Glutamatergic neuron (in vitro differentiated cells): ENCODE measurements at regions not wholly inside any gene's neighbourhood (a gene's known extent, or its start where the extent isn't known, plus 50 kb on each side); places are given as distances from the start of the nearest gene placed in this dataset.

Experiments
- DNase-seq: peaks from one replicate; pipeline ENCODE4 v3.0.0; 2022
- H3K27ac Mint-ChIP-seq: one replicate; pipeline ENCODE4 v1.8.0; 2020; ENCODE audit warnings: mild to moderate bottlenecking, mixed read lengths, inconsistent platforms; ENCODE audit not compliant: unreplicated experiment
- H3K27me3 Mint-ChIP-seq: one replicate; pipeline ENCODE4 v1.8.0; 2020; ENCODE audit warnings: mild to moderate bottlenecking, moderate library complexity, mixed read lengths, inconsistent platforms; ENCODE audit not compliant: unreplicated experiment
- H3K36me3 Mint-ChIP-seq: one replicate; pipeline ENCODE4 v1.8.0; 2020; ENCODE audit warnings: mild to moderate bottlenecking, mixed read lengths, inconsistent platforms; ENCODE audit not compliant: unreplicated experiment
- H3K4me1 Mint-ChIP-seq: one replicate; pipeline ENCODE4 v1.8.0; 2020; ENCODE audit warnings: mild to moderate bottlenecking, low read depth, mixed read lengths, inconsistent platforms; ENCODE audit not compliant: unreplicated experiment
- H3K4me3 Mint-ChIP-seq: one replicate; pipeline ENCODE4 v1.8.0; 2020; ENCODE audit warnings: mild to moderate bottlenecking, mixed read lengths, inconsistent platforms; ENCODE audit not compliant: unreplicated experiment
- H3K9me3 Mint-ChIP-seq: one replicate; pipeline ENCODE4 v1.8.0; 2020; ENCODE audit warnings: mild to moderate bottlenecking, moderate library complexity, mixed read lengths, inconsistent platforms; ENCODE audit not compliant: unreplicated experiment
- TF ChIP-seq, protein P1 (sequence below): fragments of 200-600 bp; sonication (generic); IDR thresholded peaks from one replicate; pipeline ENCODE4 v1.5.0; 2021; ENCODE audit not compliant: partially characterized antibody, unreplicated experiment

- Mint-ChIP-seq H3K9me3 (peaks cover 2% of the 10 kb centered on the region), H3K27me3 (no peaks in the 10 kb centered on the region), H3K36me3 (no peaks in the 10 kb centered on the region), H3K4me3 (no peak overlapping the region), H3K4me1 (peaks cover 6% of the 10 kb centered on the region), H3K27ac (no peak overlapping the region)
- DNase-seq, result no peak
- TF ChIP-seq, protein P1, sequence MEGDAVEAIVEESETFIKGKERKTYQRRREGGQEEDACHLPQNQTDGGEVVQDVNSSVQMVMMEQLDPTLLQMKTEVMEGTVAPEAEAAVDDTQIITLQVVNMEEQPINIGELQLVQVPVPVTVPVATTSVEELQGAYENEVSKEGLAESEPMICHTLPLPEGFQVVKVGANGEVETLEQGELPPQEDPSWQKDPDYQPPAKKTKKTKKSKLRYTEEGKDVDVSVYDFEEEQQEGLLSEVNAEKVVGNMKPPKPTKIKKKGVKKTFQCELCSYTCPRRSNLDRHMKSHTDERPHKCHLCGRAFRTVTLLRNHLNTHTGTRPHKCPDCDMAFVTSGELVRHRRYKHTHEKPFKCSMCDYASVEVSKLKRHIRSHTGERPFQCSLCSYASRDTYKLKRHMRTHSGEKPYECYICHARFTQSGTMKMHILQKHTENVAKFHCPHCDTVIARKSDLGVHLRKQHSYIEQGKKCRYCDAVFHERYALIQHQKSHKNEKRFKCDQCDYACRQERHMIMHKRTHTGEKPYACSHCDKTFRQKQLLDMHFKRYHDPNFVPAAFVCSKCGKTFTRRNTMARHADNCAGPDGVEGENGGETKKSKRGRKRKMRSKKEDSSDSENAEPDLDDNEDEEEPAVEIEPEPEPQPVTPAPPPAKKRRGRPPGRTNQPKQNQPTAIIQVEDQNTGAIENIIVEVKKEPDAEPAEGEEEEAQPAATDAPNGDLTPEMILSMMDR, result no peak
These were observed 756.1 kb upstream of the KLHL29 start for GRCh38 chr2:22628906-22629305.

- TF ChIP-seq, protein P1, result no peak
These were observed 750.8 kb upstream of the KLHL29 start for GRCh38 chr2:22634167-22634566.

DNA sequence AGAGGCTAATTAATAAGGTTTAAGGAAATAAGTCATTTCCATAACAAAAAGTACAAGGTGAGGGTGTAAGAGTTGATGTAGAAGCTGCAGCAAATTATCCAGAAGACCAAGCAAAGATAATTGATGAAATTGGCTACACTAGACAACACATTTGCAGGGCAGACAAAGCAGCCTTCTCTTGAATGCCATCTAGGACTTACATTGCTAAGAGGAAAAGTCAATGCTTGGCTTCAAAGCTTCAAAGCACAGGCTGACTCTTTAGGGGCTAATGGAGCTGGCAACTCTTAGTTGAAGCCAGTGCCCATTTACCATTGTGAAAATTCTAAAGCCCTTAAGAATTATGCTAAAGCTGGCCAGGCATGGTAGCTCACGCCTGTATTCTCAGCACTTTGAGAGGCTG, 728.6 kb upstream of the KLHL29 start:
- DNase-seq, result no peak
- Mint-ChIP-seq H3K4me3 (no peak overlapping the region), H3K4me1 (no peaks in the 10 kb centered on the region), H3K9me3 (peaks cover 2% of the 10 kb centered on the region), H3K27ac (no peak overlapping the region), H3K36me3 (peaks cover 10% of the 10 kb centered on the region), H3K27me3 (peaks cover 1% of the 10 kb centered on the region)
- TF ChIP-seq, protein P1, result no peak

More at GRCh38 chr2:22634167-22634566, 750.8 kb upstream of the KLHL29 start:
- no peak for DNase-seq
- Mint-ChIP-seq H3K4me3 (no peak overlapping the region), H3K27ac (peak overlapping the region; percentile 49), H3K4me1 (peaks cover 20% of the 10 kb centered on the region), H3K27me3 (no peaks in the 10 kb centered on the region), H3K9me3 (peaks cover 2% of the 10 kb centered on the region), H3K36me3 (no peaks in the 10 kb centered on the region)

- DNase-seq, result no peak
- H3K9me3 Mint-ChIP-seq, result no peaks in the 10 kb centered on the region
- H3K27ac Mint-ChIP-seq, result no peak overlapping the region
- H3K4me1 Mint-ChIP-seq, result peaks cover 3% of the 10 kb centered on the region
- no peaks in the 10 kb centered on the region for H3K27me3 Mint-ChIP-seq
- TF ChIP-seq, protein P1, result no peak
- H3K4me3 Mint-ChIP-seq, result no peak overlapping the region
- H3K36me3 Mint-ChIP-seq, result no peaks in the 10 kb centered on the region
These were observed 711.5 kb upstream of the KLHL29 start for GRCh38 chr2:22673529-22673928.

GRCh38 chr2:22683914-22684313, 701.1 kb upstream of the KLHL29 start:
- Mint-ChIP-seq H3K9me3 (peaks cover 2% of the 10 kb centered on the region), H3K27me3 (no peaks in the 10 kb centered on the region), H3K4me3 (no peak overlapping the region), H3K36me3 (peaks cover 4% of the 10 kb centered on the region), H3K4me1 (peaks cover 3% of the 10 kb centered on the region), H3K27ac (no peak overlapping the region)
- DNase-seq, result no peak
- TF ChIP-seq, protein P1, result no peak
